H1 (cell line): ENCODE measurements at regions not wholly inside any gene's neighbourhood (a gene's known extent, or its start where the extent isn't known, plus 50 kb on each side); places are given as distances from the start of the nearest gene placed in this dataset.

Source experiments
- BACH1 ChIP-seq: IDR thresholded peaks from 2 replicates; pipeline ENCODE4 v1.6.1; 2012; ENCODE audit warnings: low read length, improper control_type of control experiment
- JUN ChIP-seq: IDR thresholded peaks from 2 replicates; pipeline ENCODE4 v1.6.1; 2011; ENCODE audit warnings: low read depth, mild to moderate bottlenecking, improper control_type of control experiment, low read length
- MAFK ChIP-seq: IDR thresholded peaks from 2 replicates; pipeline ENCODE4 v1.6.1; 2012; ENCODE audit warnings: low read depth, mild to moderate bottlenecking, improper control_type of control experiment, low read length
- TF ChIP-seq, protein P1 (sequence below): IDR thresholded peaks from 2 replicates; pipeline ENCODE4 v1.6.1; 2011; ENCODE audit warnings: low read length, improper control_type of control experiment

GRCh38 chr18:23324056-23324811, 128.9 kb upstream of the RIOK3 start (continued):
- TF ChIP-seq, protein P1, sequence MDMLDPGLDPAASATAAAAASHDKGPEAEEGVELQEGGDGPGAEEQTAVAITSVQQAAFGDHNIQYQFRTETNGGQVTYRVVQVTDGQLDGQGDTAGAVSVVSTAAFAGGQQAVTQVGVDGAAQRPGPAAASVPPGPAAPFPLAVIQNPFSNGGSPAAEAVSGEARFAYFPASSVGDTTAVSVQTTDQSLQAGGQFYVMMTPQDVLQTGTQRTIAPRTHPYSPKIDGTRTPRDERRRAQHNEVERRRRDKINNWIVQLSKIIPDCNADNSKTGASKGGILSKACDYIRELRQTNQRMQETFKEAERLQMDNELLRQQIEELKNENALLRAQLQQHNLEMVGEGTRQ: no peak
- no peak for TF ChIP-seq JUN
- TF ChIP-seq MAFK: no peak
- TF ChIP-seq BACH1: no peak
